ENCODE measurements at regions not wholly inside any gene's neighbourhood (a gene's known extent, or its start where the extent isn't known, plus 50 kb on each side); places are given as distances from the start of the nearest gene placed in this dataset.

GRCh38 chr10:44202952-44203351 is 181.9 kb downstream of the CXCL12 start:
- Histone ChIP-seq H3K4me1 (ENCODE audit: control insufficient read depth, insufficient read depth, low read length) (peaks cover 14% of the 10 kb centered on the region), H3K9ac (ENCODE audit: low read depth, low read length) (no peak overlapping the region), H3K9me3 (replicated peaks; ENCODE audit: low read length) (no peaks in the 10 kb centered on the region), H3K4me3 (ENCODE audit: low read length) (no peak overlapping the region), H3K27me3 (ENCODE audit: control insufficient read depth, insufficient read depth, low read length) (peaks cover 22% of the 10 kb centered on the region), H3K36me3 (ENCODE audit: insufficient read depth, low read length) (no peaks in the 10 kb centered on the region), H3K4me2 (ENCODE audit: low read length) (no peak overlapping the region)

- H3K36me3 ChIP-seq (ENCODE audit: insufficient read depth, low read length): no peaks in the 10 kb centered on the region
- H3K27me3 ChIP-seq (ENCODE audit: control insufficient read depth, insufficient read depth, low read length): peaks cover 21% of the 10 kb centered on the region
- no peaks in the 10 kb centered on the region for H3K9me3 ChIP-seq (replicated peaks; ENCODE audit: low read length)
- no peak overlapping the region for H3K9ac ChIP-seq (ENCODE audit: low read depth, low read length)
- H3K4me2 ChIP-seq (ENCODE audit: low read length): no peak overlapping the region
- H3K4me3 ChIP-seq (ENCODE audit: low read length): no peak overlapping the region
- peaks cover 17% of the 10 kb centered on the region for H3K4me1 ChIP-seq (ENCODE audit: control insufficient read depth, insufficient read depth, low read length)
Measured at GRCh38 chr10:44201656-44202055, 183.2 kb downstream of the CXCL12 start.

GRCh38 chr10:44201011-44201410 is 183.9 kb downstream of the CXCL12 start:
- H3K9me3 ChIP-seq (replicated peaks; ENCODE audit: low read length): no peaks in the 10 kb centered on the region
- no peak overlapping the region for H3K4me2 ChIP-seq (ENCODE audit: low read length)

GRCh38 chr10:44199991-44200655 is 184.8 kb downstream of the CXCL12 start:
- Histone ChIP-seq H3K4me2 (ENCODE audit: low read length) (no peak overlapping the region), H3K4me3 (ENCODE audit: low read length) (no peak overlapping the region), H3K9me3 (replicated peaks; ENCODE audit: low read length) (no peaks in the 10 kb centered on the region)

More at GRCh38 chr10:44201011-44201410, 183.9 kb downstream of the CXCL12 start:
- Histone ChIP-seq H3K27me3 (ENCODE audit: control insufficient read depth, insufficient read depth, low read length) (peaks cover 21% of the 10 kb centered on the region), H3K36me3 (ENCODE audit: insufficient read depth, low read length) (no peaks in the 10 kb centered on the region), H3K9ac (ENCODE audit: low read depth, low read length) (no peak overlapping the region), H3K4me1 (ENCODE audit: control insufficient read depth, insufficient read depth, low read length) (peaks cover 20% of the 10 kb centered on the region), H3K4me3 (ENCODE audit: low read length) (no peak overlapping the region)

GRCh38 chr10:44199267-44199666 is 185.6 kb downstream of the CXCL12 start:
- Histone ChIP-seq H3K36me3 (ENCODE audit: insufficient read depth, low read length) (no peaks in the 10 kb centered on the region), H3K9ac (ENCODE audit: low read depth, low read length) (no peak overlapping the region), H3K4me3 (ENCODE audit: low read length) (no peak overlapping the region), H3K4me1 (ENCODE audit: control insufficient read depth, insufficient read depth, low read length) (peaks cover 36% of the 10 kb centered on the region), H3K27me3 (ENCODE audit: control insufficient read depth, insufficient read depth, low read length) (peaks cover 10% of the 10 kb centered on the region), H3K4me2 (ENCODE audit: low read length) (no peak overlapping the region), H3K9me3 (replicated peaks; ENCODE audit: low read length) (no peaks in the 10 kb centered on the region)

More at GRCh38 chr10:44199991-44200655, 184.8 kb downstream of the CXCL12 start:
- Histone ChIP-seq H3K27me3 (ENCODE audit: control insufficient read depth, insufficient read depth, low read length) (peaks cover 18% of the 10 kb centered on the region), H3K36me3 (ENCODE audit: insufficient read depth, low read length) (no peaks in the 10 kb centered on the region), H3K9ac (ENCODE audit: low read depth, low read length) (no peak overlapping the region), H3K4me1 (ENCODE audit: control insufficient read depth, insufficient read depth, low read length) (peaks cover 28% of the 10 kb centered on the region)

- H3K36me3 ChIP-seq (ENCODE audit: insufficient read depth, low read length): no peaks in the 10 kb centered on the region
- peaks cover 36% of the 10 kb centered on the region for H3K4me1 ChIP-seq (ENCODE audit: control insufficient read depth, insufficient read depth, low read length)
- no peak overlapping the region for H3K9ac ChIP-seq (ENCODE audit: low read depth, low read length)
- H3K4me3 ChIP-seq (ENCODE audit: low read length): no peak overlapping the region
- H3K4me2 ChIP-seq (ENCODE audit: low read length): no peak overlapping the region
- H3K9me3 ChIP-seq (replicated peaks; ENCODE audit: low read length): no peaks in the 10 kb centered on the region
- peaks cover 14% of the 10 kb centered on the region for H3K27me3 ChIP-seq (ENCODE audit: control insufficient read depth, insufficient read depth, low read length)
Measured at GRCh38 chr10:44198780-44199097, 186.2 kb downstream of the CXCL12 start.

DNA sequence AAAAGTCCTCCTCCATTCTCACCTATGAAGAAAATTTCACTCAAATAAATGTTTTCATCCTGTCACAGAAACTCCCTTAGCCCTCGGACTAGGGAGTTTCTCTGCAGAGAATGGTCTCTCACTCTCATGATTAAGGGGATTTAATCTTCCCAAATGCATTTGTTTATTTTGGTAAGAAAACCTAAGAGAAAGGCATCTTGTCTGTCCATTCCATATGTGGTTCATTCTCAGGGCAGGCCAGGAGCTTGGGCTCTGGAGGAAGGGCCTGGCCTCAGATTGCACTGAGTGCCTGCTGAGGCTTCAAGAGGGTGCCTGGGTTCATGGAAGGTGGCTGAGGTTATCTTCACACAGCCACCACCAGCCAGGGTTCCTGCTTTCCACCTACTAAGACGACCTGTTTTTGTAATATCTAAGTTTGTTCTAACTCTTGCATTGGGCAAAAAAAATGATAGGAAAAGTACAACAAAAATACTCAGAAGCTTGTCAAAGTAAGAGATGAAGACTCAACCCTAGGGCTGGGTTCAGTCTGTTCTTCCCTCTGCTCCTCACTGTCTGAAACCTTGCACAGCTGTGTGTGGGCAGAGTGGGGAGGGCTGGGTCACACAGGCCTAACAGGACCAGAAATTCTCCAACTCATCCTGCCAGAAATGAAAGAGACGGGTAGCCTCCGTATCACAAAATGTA is 186.7 kb downstream of the CXCL12 start:
- peaks cover 13% of the 10 kb centered on the region for H3K27me3 ChIP-seq (ENCODE audit: control insufficient read depth, insufficient read depth, low read length)

GRCh38 chr10:44197646-44198045 is 187.3 kb downstream of the CXCL12 start:
- H3K4me2 ChIP-seq (ENCODE audit: low read length): no peak overlapping the region

More for the DNA sequence above, 186.7 kb downstream of the CXCL12 start:
- Histone ChIP-seq H3K9ac (ENCODE audit: low read depth, low read length) (no peak overlapping the region), H3K4me2 (ENCODE audit: low read length) (no peak overlapping the region), H3K36me3 (ENCODE audit: insufficient read depth, low read length) (no peaks in the 10 kb centered on the region), H3K4me1 (ENCODE audit: control insufficient read depth, insufficient read depth, low read length) (peaks cover 36% of the 10 kb centered on the region), H3K9me3 (replicated peaks; ENCODE audit: low read length) (no peaks in the 10 kb centered on the region), H3K4me3 (ENCODE audit: low read length) (no peak overlapping the region)

GRCh38 chr10:44196336-44196735 is 188.6 kb downstream of the CXCL12 start:
- peaks cover 26% of the 10 kb centered on the region for H3K27me3 ChIP-seq (ENCODE audit: control insufficient read depth, insufficient read depth, low read length)
- H3K36me3 ChIP-seq (ENCODE audit: insufficient read depth, low read length): no peaks in the 10 kb centered on the region
- H3K4me1 ChIP-seq (ENCODE audit: control insufficient read depth, insufficient read depth, low read length): peaks cover 36% of the 10 kb centered on the region
- H3K4me2 ChIP-seq (ENCODE audit: low read length): no peak overlapping the region
- H3K4me3 ChIP-seq (ENCODE audit: low read length): no peak overlapping the region
- no peak overlapping the region for H3K9ac ChIP-seq (ENCODE audit: low read depth, low read length)
- no peaks in the 10 kb centered on the region for H3K9me3 ChIP-seq (replicated peaks; ENCODE audit: low read length)

More at GRCh38 chr10:44197646-44198045, 187.3 kb downstream of the CXCL12 start:
- H3K4me3 ChIP-seq (ENCODE audit: low read length): no peak overlapping the region
- H3K9me3 ChIP-seq (replicated peaks; ENCODE audit: low read length): no peaks in the 10 kb centered on the region
- H3K27me3 ChIP-seq (ENCODE audit: control insufficient read depth, insufficient read depth, low read length): peaks cover 16% of the 10 kb centered on the region
- H3K9ac ChIP-seq (ENCODE audit: low read depth, low read length): no peak overlapping the region
- H3K4me1 ChIP-seq (ENCODE audit: control insufficient read depth, insufficient read depth, low read length): peaks cover 36% of the 10 kb centered on the region
- H3K36me3 ChIP-seq (ENCODE audit: insufficient read depth, low read length): no peaks in the 10 kb centered on the region

- Histone ChIP-seq H3K4me2 (ENCODE audit: low read length) (peak overlapping the region; percentile 4), H3K4me3 (ENCODE audit: low read length) (no peak overlapping the region), H3K27me3 (ENCODE audit: control insufficient read depth, insufficient read depth, low read length) (peaks cover 26% of the 10 kb centered on the region), H3K9ac (ENCODE audit: low read depth, low read length) (no peak overlapping the region), H3K36me3 (ENCODE audit: insufficient read depth, low read length) (no peaks in the 10 kb centered on the region), H3K4me1 (ENCODE audit: control insufficient read depth, insufficient read depth, low read length) (peaks cover 36% of the 10 kb centered on the region), H3K9me3 (replicated peaks; ENCODE audit: low read length) (no peaks in the 10 kb centered on the region)
Measured at GRCh38 chr10:44196008-44196320, 188.9 kb downstream of the CXCL12 start.

GRCh38 chr10:44195112-44196007 is 189.5 kb downstream of the CXCL12 start:
- Histone ChIP-seq H3K9ac (ENCODE audit: low read depth, low read length) (no peak overlapping the region), H3K9me3 (replicated peaks; ENCODE audit: low read length) (no peaks in the 10 kb centered on the region), H3K36me3 (ENCODE audit: insufficient read depth, low read length) (no peaks in the 10 kb centered on the region), H3K4me2 (ENCODE audit: low read length) (peak overlapping the region; percentile 4), H3K4me3 (ENCODE audit: low read length) (no peak overlapping the region), H3K27me3 (ENCODE audit: control insufficient read depth, insufficient read depth, low read length) (peaks cover 26% of the 10 kb centered on the region), H3K4me1 (ENCODE audit: control insufficient read depth, insufficient read depth, low read length) (peaks cover 36% of the 10 kb centered on the region)

Measured in skeletal muscle satellite cell (primary cell).